ENCODE measurements at regions not wholly inside any gene's neighbourhood (a gene's known extent, or its start where the extent isn't known, plus 50 kb on each side); places are given as distances from the start of the nearest gene placed in this dataset.

GRCh38 chr4:127155116-127155515, 477.6 kb upstream of the INTU start:
- TF ChIP-seq CTCF (conservative IDR thresholded peaks at IDR 0.05; ENCODE audit: low read depth): no peak
- H3K27ac ChIP-seq: no peak overlapping the region
- ChIA-PET POLR2A (ENCODE audit: low non-redundant PET) (no interaction called here), CTCF (no interaction called here)
- no peak for DNase-seq (ENCODE audit: low spot score)

- ChIA-PET CTCF (no interaction called here), POLR2A (ENCODE audit: low non-redundant PET) (no interaction called here)
- no peak for TF ChIP-seq CTCF (conservative IDR thresholded peaks at IDR 0.05; ENCODE audit: low read depth)
- H3K27ac ChIP-seq: no peak overlapping the region
- no peak for DNase-seq (ENCODE audit: low spot score)
These were observed 477.2 kb upstream of the INTU start for GRCh38 chr4:127155555-127155954.

GRCh38 chr4:127162741-127163140, 470.0 kb upstream of the INTU start:
- no peak for DNase-seq (ENCODE audit: low spot score)
- no peak for TF ChIP-seq CTCF (conservative IDR thresholded peaks at IDR 0.05; ENCODE audit: low read depth)
- no peak overlapping the region for H3K27ac ChIP-seq
- ChIA-PET CTCF (interaction anchor here (0.5 to 0.6 kb wide), 2 partner anchors 60 to 1289 kb away, joined by 3 to 4 read pairs; no protein-coding TSS in a partner anchor), POLR2A (ENCODE audit: low non-redundant PET) (no interaction called here)

GRCh38 chr4:127165971-127166370, 466.8 kb upstream of the INTU start:
- no peak for DNase-seq (ENCODE audit: low spot score)
- no peak overlapping the region for H3K27ac ChIP-seq
- CTCF ChIA-PET: no interaction called here
- POLR2A ChIA-PET (ENCODE audit: low non-redundant PET): no interaction called here
- TF ChIP-seq CTCF (conservative IDR thresholded peaks at IDR 0.05; ENCODE audit: low read depth): no peak

- no peak for TF ChIP-seq CTCF (conservative IDR thresholded peaks at IDR 0.05; ENCODE audit: low read depth)
- DNase-seq (ENCODE audit: low spot score): no peak
- ChIA-PET CTCF (no interaction called here), POLR2A (ENCODE audit: low non-redundant PET) (no interaction called here)
- no peak overlapping the region for H3K27ac ChIP-seq
These were observed 458.6 kb upstream of the INTU start for GRCh38 chr4:127174201-127174600.

GRCh38 chr4:127174616-127175015, 458.1 kb upstream of the INTU start:
- H3K27ac ChIP-seq: no peak overlapping the region
- ChIA-PET POLR2A (ENCODE audit: low non-redundant PET) (no interaction called here), CTCF (no interaction called here)
- no peak for DNase-seq (ENCODE audit: low spot score)
- TF ChIP-seq CTCF (conservative IDR thresholded peaks at IDR 0.05; ENCODE audit: low read depth): no peak

Measured in RWPE1 (cell line).